Natural killer cell (primary cell): ENCODE measurements at regions not wholly inside any gene's neighbourhood (a gene's known extent, or its start where the extent isn't known, plus 50 kb on each side); places are given as distances from the start of the nearest gene placed in this dataset.

Experiments
- ATAC-seq, 3 donors: fragments of 150-1000 bp in 2 of 3; fragments of 200-7000 bp in 1 of 3; cut with Tn5 transposase; 1 replicate in 1 of 3; 2 replicates in 2 of 3; pipeline ENCODE4 v1.10.0; 2021; ENCODE audit warnings: mild to moderate bottlenecking in 2 of 3, moderate library complexity in 2 of 3
- DNase-seq, 2 donors: peaks; one replicate each; pipeline versions ENCODE4 v3.0.0 to v3.0.0-alpha.2; 2013 to 2021; ENCODE audit warnings: mixed read lengths in 1 of 2
- H3K27ac ChIP-seq: one replicate; pipeline ENCODE4 v1.5.1; 2013; ENCODE audit warnings: mild to moderate bottlenecking, low read length
- H3K27me3 ChIP-seq: one replicate; pipeline ENCODE4 v1.6.1; 2013; ENCODE audit warnings: low read length; ENCODE audit not compliant: control insufficient read depth, insufficient read depth
- H3K36me3 ChIP-seq: one replicate; pipeline ENCODE4 v1.6.1; 2013; ENCODE audit warnings: low read length; ENCODE audit not compliant: control insufficient read depth, insufficient read depth
- H3K4me1 ChIP-seq: one replicate; pipeline ENCODE4 v1.6.1; 2013; ENCODE audit warnings: low read length; ENCODE audit not compliant: control insufficient read depth, insufficient read depth
- H3K4me3 ChIP-seq: one replicate; pipeline ENCODE4 v1.5.1; 2013; ENCODE audit warnings: low read length
- H3K9me3 ChIP-seq: one replicate; pipeline ENCODE4 v1.6.1; 2013; ENCODE audit warnings: low read length; ENCODE audit not compliant: control insufficient read depth, insufficient read depth
- H3K27ac Mint-ChIP-seq, 2 donors: one replicate each; pipeline ENCODE4 v1.8.0; 2022; ENCODE audit warnings: mild to moderate bottlenecking in 2 of 2, mixed read lengths in 2 of 2, moderate library complexity in 1 of 2
- H3K27me3 Mint-ChIP-seq, 2 donors: one replicate each; pipeline ENCODE4 v1.8.0; 2022; ENCODE audit warnings: low read depth in 2 of 2, mixed read lengths in 2 of 2
- H3K36me3 Mint-ChIP-seq: one replicate; pipeline ENCODE4 v1.8.0; 2022; ENCODE audit warnings: mixed read lengths
- H3K4me1 Mint-ChIP-seq, 2 donors: one replicate each; pipeline ENCODE4 v1.8.0; 2022; ENCODE audit warnings: mixed read lengths in 2 of 2
- H3K4me3 Mint-ChIP-seq: one replicate; pipeline ENCODE4 v1.8.0; 2022; ENCODE audit warnings: mild to moderate bottlenecking, moderate library complexity, mixed read lengths
- H3K9me3 Mint-ChIP-seq, 2 donors: one replicate each; pipeline ENCODE4 v1.8.0; 2022; ENCODE audit warnings: mixed read lengths in 2 of 2
- WGBS: methylation state at CpG from one replicate; pipeline ENCODE4 v1.1.7; 2013; ENCODE audit warnings: missing lambda C conversion rate; ENCODE audit not compliant: insufficient coverage; 5-methylcytosine and 5-hydroxymethylcytosine counted together
- intact Hi-C: fragments of 100-400 bp; cut with micrococcal nuclease; formaldehyde crosslinking; loops from one replicate; pipeline ENCODE4 v1.14.2; 2022
- TF ChIP-seq, protein P1 (sequence below): fragments of 200-600 bp; IDR thresholded peaks from one replicate; pipeline ENCODE4 v1.8.0; 2022; ENCODE audit warnings: antibody characterized with exemption

DNA sequence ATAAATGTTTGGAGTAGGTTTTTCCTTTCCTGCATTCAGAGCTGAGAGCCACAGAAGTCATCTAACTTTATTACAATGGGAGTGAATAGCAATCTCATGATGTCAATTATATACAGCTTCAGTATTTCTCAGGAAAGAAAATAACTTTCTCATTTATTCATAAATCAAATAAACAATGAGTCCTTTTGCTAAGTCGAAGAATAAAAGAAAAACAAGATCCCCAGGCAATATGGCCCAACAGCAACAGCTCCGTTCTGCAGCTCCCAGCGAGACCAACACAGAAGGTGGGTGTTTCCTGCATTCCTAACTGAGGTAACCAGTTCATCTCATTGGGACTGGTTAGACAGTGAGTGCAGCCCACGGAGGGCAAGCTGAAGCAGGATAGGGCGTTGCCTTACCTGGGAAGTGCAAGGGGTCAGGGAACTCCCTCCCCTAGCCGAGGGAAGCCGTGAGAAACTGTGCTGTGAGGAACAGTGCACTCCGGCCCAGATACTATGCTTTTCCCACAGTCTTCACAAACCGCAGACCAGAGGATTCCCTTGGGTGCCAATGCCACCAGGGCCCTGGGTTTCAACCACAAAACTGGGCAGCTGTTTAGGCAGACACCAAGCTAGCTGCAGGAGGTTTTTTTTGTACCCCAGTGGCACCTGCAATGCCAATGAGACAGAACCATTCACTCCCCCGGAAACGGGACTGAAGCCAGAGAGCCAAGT, 128.2 kb downstream of the SLITRK1 start:
- Mint-ChIP-seq H3K36me3 (peaks cover 17% of the 10 kb centered on the region), H3K27me3 (no peaks in the 10 kb centered on the region), H3K4me1 (no peaks in the 10 kb centered on the region), H3K4me3 (no peak overlapping the region), H3K27ac (no peak overlapping the region), H3K9me3 (peaks cover 14 to 25% of the 10 kb centered on the region in 2 donors)
- intact Hi-C loops, result no loop called here
- Histone ChIP-seq H3K27me3 (no peaks in the 10 kb centered on the region), H3K36me3 (no peaks in the 10 kb centered on the region), H3K4me3 (no peak overlapping the region), H3K4me1 (no peaks in the 10 kb centered on the region), H3K27ac (no peak overlapping the region), H3K9me3 (peaks cover 9% of the 10 kb centered on the region)
- no peak for DNase-seq
- TF ChIP-seq, protein P1, sequence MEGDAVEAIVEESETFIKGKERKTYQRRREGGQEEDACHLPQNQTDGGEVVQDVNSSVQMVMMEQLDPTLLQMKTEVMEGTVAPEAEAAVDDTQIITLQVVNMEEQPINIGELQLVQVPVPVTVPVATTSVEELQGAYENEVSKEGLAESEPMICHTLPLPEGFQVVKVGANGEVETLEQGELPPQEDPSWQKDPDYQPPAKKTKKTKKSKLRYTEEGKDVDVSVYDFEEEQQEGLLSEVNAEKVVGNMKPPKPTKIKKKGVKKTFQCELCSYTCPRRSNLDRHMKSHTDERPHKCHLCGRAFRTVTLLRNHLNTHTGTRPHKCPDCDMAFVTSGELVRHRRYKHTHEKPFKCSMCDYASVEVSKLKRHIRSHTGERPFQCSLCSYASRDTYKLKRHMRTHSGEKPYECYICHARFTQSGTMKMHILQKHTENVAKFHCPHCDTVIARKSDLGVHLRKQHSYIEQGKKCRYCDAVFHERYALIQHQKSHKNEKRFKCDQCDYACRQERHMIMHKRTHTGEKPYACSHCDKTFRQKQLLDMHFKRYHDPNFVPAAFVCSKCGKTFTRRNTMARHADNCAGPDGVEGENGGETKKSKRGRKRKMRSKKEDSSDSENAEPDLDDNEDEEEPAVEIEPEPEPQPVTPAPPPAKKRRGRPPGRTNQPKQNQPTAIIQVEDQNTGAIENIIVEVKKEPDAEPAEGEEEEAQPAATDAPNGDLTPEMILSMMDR, result no peak
- WGBS, result 83% methylated on average over 11 of the region's 11 CpGs
- ATAC-seq, result no peak

DNA sequence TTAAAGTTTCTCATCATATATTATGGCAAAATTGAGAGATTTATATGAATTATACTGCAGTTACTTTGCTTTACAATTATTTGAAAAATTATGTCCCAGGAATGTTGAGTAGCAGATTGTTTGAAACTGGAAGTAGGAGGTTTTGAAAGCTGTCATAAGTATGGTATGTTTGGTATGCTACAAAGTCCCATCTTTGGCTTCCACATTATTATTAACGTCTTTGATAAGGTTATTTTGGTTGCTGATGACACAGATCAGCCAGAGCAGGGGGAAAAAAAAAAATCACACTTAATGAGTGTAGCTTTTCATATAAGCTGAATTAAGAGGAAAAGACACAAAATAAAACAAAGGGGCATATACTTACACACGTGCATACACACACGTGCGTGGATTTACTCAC, 130.1 kb downstream of the SLITRK1 start:
- no peaks in the 10 kb centered on the region for H3K36me3 ChIP-seq
- DNase-seq, result no peak
- Mint-ChIP-seq H3K27me3 (no peaks in the 10 kb centered on the region), H3K36me3 (peaks cover 17% of the 10 kb centered on the region), H3K9me3 (peaks cover 14 to 24% of the 10 kb centered on the region in 2 donors), H3K4me1 (no peaks in the 10 kb centered on the region), H3K4me3 (no peak overlapping the region), H3K27ac (no peak overlapping the region)
- H3K4me3 ChIP-seq, result no peak overlapping the region
- H3K27me3 ChIP-seq, result no peaks in the 10 kb centered on the region
- no peak for ATAC-seq
- WGBS, result 85% methylated on average over 4 of the region's 4 CpGs
- peaks cover 9% of the 10 kb centered on the region for H3K9me3 ChIP-seq
- no peak overlapping the region for H3K27ac ChIP-seq
- TF ChIP-seq, protein P1, result no peak
- intact Hi-C loops, result no loop called here
- no peaks in the 10 kb centered on the region for H3K4me1 ChIP-seq

DNA sequence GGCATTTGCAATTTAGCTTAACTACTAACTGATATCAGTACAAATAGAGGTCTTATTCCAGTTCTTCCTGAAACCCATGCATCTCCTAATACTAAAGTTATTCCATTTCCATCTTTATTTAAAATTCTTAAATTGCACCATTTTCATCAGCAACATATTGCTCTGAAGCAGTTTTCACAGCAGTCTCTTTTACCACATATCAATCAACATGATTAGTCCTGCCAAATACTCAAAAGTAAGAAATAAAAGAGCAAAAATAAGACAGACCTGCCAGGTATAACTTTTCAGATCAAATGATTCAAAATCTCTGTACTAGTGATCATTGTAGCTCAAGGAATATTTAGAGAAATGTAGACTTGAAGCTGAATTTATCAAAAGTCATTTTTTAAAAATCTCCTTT, 141.7 kb downstream of the SLITRK1 start:
- DNase-seq, result no peak
- H3K27ac Mint-ChIP-seq, result no peak overlapping the region
- H3K9me3 Mint-ChIP-seq, result peaks cover 2 to 4% of the 10 kb centered on the region in 2 donors
- no peaks in the 10 kb centered on the region for H3K4me1 Mint-ChIP-seq
- H3K4me1 ChIP-seq, result no peaks in the 10 kb centered on the region
- H3K36me3 Mint-ChIP-seq, result no peaks in the 10 kb centered on the region
- no peak for ATAC-seq
- H3K36me3 ChIP-seq, result no peaks in the 10 kb centered on the region
- no peak overlapping the region for H3K4me3 ChIP-seq
- no peak overlapping the region for H3K27ac ChIP-seq
- no peaks in the 10 kb centered on the region for H3K9me3 ChIP-seq
- intact Hi-C loops, result no loop called here
- TF ChIP-seq, protein P1, result no peak
- H3K27me3 Mint-ChIP-seq, result no peaks in the 10 kb centered on the region
- H3K27me3 ChIP-seq, result no peaks in the 10 kb centered on the region
- no peak overlapping the region for H3K4me3 Mint-ChIP-seq

DNA sequence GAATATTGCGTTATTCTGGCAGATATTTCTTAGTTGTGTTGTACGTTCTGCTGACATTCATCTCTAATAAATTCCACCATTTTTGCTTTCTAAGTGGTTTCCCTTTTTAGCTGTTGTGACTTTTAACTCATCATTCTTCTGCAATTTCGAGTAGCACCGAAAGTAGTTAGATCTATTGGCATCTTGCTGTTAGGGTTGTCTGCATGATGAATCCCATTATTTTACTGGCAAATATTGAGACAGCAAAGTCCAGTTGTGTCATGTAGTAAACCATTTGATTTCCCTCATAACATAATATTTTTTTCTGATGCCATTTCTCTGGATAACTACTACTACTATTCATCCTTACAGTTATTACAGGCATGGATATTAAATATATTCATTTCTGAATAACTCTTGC, 143.9 kb downstream of the SLITRK1 start:
- Histone ChIP-seq H3K27me3 (no peaks in the 10 kb centered on the region), H3K4me1 (no peaks in the 10 kb centered on the region), H3K36me3 (no peaks in the 10 kb centered on the region), H3K9me3 (no peaks in the 10 kb centered on the region), H3K4me3 (no peak overlapping the region), H3K27ac (no peak overlapping the region)
- intact Hi-C loops, result no loop called here
- WGBS, result 85% methylated on average over 4 of the region's 4 CpGs
- Mint-ChIP-seq H3K9me3 (peaks cover 2 to 4% of the 10 kb centered on the region in 2 donors), H3K27ac (no peak overlapping the region), H3K27me3 (no peaks in the 10 kb centered on the region), H3K4me1 (no peaks in the 10 kb centered on the region), H3K36me3 (no peaks in the 10 kb centered on the region), H3K4me3 (no peak overlapping the region)
- ATAC-seq (no peak), DNase-seq (no peak)
- TF ChIP-seq, protein P1, result no peak
